Stimulated activated CD4-positive, alpha-beta T cell treated with anti-CD3 and anti-CD28 coated beads, Interleukin-12 subunit alpha, Interleukin-12 subunit beta, amount 100 ng/mL, for 48 hours (primary cell): ENCODE measurements at regions not wholly inside any gene's neighbourhood (a gene's known extent, or its start where the extent isn't known, plus 50 kb on each side); places are given as distances from the start of the nearest gene placed in this dataset.
"Not testable (repeated sequence)": the region's sequence is repeated elsewhere in the genome, so short reads cannot be mapped to it uniquely, and the experiment has no call there.

Source experiments
- DNase-seq, 3 donors: peaks; one replicate each; pipeline ENCODE4 v3.0.0-alpha.2; 2020; ENCODE audit warnings: low read depth in 2 of 3, low spot score in 1 of 3

GRCh38 chr6:16040628-16040974, 88.3 kb upstream of the MYLIP start:
- DNase-seq = no peak

DNA sequence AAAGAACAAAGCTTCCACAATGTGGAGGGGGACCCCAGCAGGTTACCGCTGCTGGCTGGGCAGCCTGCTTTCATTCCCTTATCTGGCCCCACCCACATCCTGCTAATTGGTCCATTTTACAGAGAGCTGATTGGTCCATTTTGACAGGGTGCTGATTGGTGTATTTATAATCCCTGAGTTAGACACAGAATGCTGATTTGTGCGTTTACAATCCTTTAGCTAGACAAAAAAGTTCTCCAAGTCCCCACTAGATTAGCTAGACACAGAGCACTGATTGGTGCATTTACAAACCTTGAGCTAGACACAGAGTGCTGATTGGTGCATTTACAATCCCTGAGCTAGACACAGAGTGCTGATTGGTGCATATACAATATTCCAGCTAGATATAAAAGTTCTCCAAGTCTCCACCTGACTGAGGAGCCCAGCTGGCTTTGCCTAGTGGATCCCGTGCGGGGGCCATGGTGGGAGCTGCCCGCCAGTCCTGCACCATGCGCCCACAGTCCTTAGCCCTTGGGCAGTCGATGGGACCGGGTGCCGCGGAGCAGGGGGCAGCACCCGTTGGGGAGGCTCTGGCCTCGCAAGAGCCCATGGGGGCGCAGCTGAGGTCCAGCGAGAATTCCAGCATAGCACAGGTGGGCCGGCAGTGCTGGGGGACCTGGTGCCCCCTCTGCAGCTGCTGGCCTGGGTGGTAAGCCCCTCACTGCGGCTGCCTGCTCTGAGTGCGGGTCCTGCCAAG, 88.8 kb upstream of the MYLIP start:
- not testable (repeated sequence) for DNase-seq

DNA sequence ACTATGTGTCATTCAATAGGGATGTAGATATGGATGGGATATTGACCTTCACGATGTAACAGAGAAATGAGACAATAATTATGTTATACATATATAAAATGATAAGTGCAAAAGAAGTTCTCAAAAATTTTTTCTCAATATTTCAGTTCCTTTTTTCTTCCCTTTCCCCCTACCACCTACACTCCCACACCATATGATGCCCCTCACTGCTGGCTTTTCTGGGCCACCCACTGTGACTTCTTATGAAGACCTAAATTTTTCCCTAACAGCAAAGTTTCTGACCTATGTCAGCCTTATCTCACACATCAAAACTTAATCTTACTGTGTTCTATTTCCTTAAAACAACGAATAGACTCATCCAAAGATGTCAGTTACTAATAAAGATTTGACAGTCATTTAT, 89.9 kb upstream of the MYLIP start:
- no peak for DNase-seq

- no peak for DNase-seq
These were observed 93.3 kb upstream of the MYLIP start for GRCh38 chr6:16035488-16036080.

GRCh38 chr6:16033214-16033613, 95.7 kb upstream of the MYLIP start:
- no peak for DNase-seq

- DNase-seq = no peak
These were observed 97.5 kb upstream of the MYLIP start for GRCh38 chr6:16031278-16031981.

DNA sequence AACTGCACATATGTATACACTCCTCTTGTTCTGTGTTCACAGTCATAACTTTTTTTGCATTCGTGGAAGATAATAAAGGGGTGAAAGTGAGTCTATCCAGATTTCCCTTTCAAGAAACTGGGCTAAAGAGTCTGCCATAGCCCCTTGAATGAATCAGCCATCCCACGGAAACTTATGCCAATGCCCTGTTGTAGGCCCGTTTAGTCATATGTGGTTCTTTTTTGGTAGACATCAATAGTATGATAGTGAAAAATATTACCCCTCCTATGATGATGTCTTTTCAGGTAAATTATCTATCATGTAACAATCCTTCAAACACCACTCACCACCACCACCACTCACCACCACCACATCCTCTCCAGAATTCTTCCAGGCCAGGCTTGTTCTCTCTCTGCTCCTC, 99.9 kb upstream of the MYLIP start:
- DNase-seq = no peak

DNA sequence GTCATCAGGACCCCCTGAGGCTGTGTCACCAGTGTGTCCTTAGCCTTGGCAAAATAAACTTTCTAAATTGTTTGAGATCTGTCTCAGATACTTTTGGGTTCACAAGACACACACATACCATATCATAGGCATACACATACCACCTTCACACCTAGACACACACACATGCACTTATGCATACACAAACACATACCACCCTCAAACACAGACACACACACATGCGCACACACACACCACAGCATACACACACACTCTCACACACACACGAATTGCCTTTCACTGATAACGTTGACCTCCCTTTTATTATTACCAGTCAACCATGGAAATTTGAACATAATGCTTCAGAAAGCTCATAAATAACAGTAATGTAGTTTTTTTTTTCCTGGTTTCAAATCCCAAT, 108.6 kb upstream of the MYLIP start:
- DNase-seq = no peak

- no peak for DNase-seq
These were observed 109.4 kb upstream of the MYLIP start for GRCh38 chr6:16019462-16019861.

DNA sequence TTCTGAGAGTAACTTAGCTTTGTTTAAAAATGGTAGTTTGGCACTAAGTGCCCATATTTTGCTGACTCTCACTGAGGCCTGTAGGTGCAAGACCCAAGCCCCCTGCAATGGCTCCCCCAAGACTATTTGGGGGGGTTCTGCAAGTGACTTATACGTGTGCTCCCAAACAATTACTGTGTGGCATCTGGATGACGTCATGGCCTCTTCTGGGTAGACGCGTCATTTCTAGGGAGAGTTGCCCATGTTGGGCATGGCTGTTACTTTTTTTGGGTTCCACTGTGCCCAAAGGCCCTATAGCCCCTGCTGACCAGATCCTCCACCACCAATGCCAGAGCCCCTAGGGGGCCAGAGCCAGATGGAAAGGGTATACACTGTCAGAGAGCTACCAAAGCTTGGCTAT, 110.3 kb upstream of the MYLIP start:
- no peak for DNase-seq

DNA sequence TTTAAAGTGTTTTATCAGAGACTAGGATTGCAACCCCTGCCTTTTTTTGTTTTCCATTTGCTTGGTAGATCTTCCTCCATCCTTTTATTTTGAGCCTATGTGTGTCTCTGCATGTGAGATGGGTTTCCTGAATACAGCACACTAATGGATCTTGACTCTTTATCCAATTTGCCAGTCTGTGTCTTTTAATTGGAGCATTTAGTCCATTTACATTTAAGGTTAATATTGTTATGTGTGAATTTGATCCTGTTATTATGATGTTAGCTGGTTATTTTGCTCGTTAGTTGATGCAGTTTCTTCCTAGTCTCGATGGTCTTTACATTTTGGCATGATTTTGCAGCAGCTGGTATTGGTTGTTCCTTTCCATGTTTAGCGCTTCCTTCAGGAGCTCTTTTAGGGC, 114.6 kb upstream of the MYLIP start:
- DNase-seq = not testable (repeated sequence)

DNA sequence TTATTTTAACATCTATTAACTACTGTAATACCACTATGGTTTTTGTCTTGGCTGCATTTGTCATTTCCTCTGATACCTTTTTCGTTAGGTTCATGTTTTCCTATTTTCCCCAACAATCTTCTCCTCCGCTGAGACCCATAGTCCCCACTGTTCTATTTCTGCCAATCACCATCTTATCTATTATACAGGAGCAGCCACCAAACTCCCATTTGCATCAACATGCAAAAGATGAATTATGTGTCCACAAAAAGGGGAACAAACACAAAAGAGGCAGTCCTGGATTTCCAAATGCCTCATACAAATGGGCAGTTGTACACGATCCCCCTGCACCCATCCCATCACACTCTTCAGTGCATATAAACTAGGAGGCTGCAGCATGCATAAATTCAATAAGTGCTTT, 121.7 kb upstream of the MYLIP start:
- no peak for DNase-seq

- no peak for DNase-seq
These were observed 122.2 kb upstream of the MYLIP start for GRCh38 chr6:16006681-16007080.

DNA sequence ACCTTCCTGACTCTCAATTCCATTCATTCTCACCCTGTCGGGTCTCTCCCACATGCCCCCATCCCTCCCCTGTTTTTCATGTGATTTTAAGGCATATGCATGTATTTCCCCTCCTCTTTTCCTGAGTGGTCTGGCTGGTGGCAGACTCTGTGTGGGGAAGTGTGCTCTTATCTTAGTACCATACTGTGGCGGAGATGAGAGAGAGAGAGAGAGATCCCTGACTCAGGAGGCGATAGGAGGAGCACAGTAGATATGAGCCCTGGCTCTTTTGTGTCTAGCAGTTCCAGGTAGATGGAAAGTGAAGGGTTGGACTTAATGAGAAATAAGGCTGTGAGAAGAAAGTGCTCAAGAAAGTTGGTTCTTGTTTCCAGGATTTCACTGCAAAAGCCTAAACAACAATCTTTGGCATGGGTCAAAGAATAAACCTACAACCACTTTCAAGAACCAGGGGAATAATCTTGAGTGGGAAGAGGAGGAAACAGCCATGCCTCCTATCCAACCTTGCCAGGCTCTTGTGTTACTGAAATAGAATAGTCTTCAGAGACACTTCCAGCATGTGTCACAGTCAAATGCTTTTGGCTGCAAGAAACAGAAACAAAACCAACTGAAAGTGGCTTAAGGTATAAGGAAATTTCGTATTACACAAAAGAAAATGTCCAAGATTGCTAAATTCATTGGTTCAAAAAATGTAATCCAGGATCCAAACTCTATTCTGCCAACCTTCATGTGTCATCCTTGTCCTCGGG, 123.8 kb upstream of the MYLIP start:
- DNase-seq = no peak

DNA sequence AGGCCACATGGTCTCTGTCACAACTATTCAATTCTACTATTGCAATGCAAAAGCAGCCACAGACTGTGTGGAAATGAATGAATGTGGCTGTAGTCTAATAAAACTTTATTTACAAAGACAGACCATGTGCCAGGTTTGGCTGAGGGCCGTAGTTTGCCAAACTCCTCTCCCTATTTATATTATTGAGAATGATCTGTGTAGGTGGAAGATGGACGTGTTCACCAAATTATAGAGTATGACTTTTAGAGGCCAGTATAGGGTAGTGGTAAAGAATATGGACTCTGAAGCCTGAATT, 125.7 kb upstream of the MYLIP start:
- DNase-seq = no peak

GRCh38 chr6:16002332-16003196, 126.3 kb upstream of the MYLIP start:
- no peak for DNase-seq

DNA sequence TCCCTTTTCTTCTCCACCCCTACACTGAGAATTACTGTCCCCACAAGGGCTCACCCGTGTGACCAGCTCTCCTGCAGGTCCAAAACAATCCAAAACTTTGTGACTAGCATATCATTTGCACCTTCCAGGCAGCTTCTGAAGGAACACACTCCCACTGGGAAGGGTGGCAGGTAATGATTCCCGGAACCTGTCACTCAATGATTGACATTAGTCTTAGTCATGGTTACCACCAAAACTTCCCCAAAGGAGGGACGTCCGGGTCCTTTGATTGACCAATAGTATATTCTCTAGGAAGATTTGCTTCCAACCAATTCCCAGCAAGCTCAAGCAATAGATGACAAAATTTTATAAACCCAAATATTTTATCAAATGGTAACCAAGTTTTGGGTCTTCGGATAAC, 127.7 kb upstream of the MYLIP start:
- no peak for DNase-seq

DNA sequence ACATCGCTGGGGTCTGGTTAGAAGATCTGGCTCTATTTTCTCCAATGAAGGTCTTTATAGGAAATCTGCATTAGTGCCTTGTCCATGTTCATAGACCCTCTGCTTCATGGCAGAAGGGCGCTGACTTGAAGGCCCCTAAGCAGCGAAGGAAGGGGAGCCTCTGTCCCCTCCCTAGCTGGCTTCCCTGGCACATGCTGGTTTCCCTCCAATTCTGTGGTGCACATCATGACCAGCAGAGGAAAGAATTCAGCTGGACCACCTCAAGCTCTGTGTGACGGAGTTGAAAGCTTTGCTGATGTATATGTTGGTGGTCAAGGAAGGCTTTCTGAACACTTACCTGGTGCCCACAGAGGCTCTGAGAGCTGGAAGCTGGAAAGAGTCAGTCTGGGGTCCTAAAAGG, 129.7 kb upstream of the MYLIP start:
- DNase-seq = no peak

GRCh38 chr6:15997586-15998388, 131.1 kb upstream of the MYLIP start:
- no peak for DNase-seq

- no peak for DNase-seq
These were observed 132.9 kb upstream of the MYLIP start for GRCh38 chr6:15996030-15996429.
